HepG2 (cell line): ENCODE measurements at regions not wholly inside any gene's neighbourhood (a gene's known extent, or its start where the extent isn't known, plus 50 kb on each side); places are given as distances from the start of the nearest gene placed in this dataset.

ENCODE experiments used
- ATAC-seq: fragments of 200-7000 bp; cut with Tn5 transposase; 3 replicates; pipeline ENCODE4 v1.9.1; 2020; ENCODE audit warnings: mild to moderate bottlenecking, moderate library complexity
- BruUV-seq: library from RNA; stranded (reverse); fragments of 400-500 nt; replicated peaks from 2 replicates; lab custom pipeline; 2021; lab: Mats Ljungman, UMichigan
- CTCF ChIA-PET: fragments of 300-600 bp; formaldehyde crosslinking; extraction: SDS; loops from one replicate; lab custom pipeline; 2021; ENCODE audit warnings: low total read pairs, inconsistent platforms, low intra/inter-chr PET ratio; lab: Yijun Ruan, JAX
- POLR2A ChIA-PET: fragments of 350-600 bp; sonication (Branson Sonifier 250); formaldehyde crosslinking; loops from one replicate; lab custom pipeline; 2020; ENCODE audit warnings: antibody characterized with exemption, inconsistent platforms; lab: Yijun Ruan, JAX
- DNase-seq: peaks from one replicate; pipeline ENCODE4 v3.0.0-alpha.2; 2015; ENCODE audit warnings: low spot score
- FAIRE-seq: peaks from 3 replicates; lab custom pipeline; 2011; peaks lifted over from hg19 to GRCh38; lab: Jason Lieb, UNC
- H2AFZ ChIP-seq: one replicate; pipeline ENCODE4 v1.6.1; 2011; ENCODE audit warnings: low read length, inconsistent platforms
- H3K27ac ChIP-seq: fragments of 300-600 bp; 3 replicates; pipeline ENCODE4 v1.8.0; 2011; ENCODE audit warnings: mixed run types, mild to moderate bottlenecking, mixed read lengths, low read length, inconsistent platforms; ENCODE audit not compliant: insufficient read depth; ENCODE audit errors: extremely low read length
- H3K27me3 ChIP-seq, 2 experiments: fragments of 200-600 bp in 1 of 2; 2 replicates in 1 of 2; 3 replicates in 1 of 2; pipeline versions ENCODE4 v1.6.0 to v1.8.0; 2011; ENCODE audit warnings: low read length in 2 of 2, mild to moderate bottlenecking in 2 of 2, moderate library complexity in 2 of 2, inconsistent platforms in 1 of 2; ENCODE audit not compliant: insufficient read depth in 2 of 2, control insufficient read depth in 1 of 2
- H3K36me3 ChIP-seq, 2 experiments: fragments of 200-600 bp in 1 of 2; replicated peaks in 1 of 2; 2 replicates in 1 of 2; 3 replicates in 1 of 2; pipeline versions ENCODE4 v1.5.1 to v1.8.0; 2011; ENCODE audit warnings: low read length in 2 of 2, inconsistent platforms in 1 of 2; ENCODE audit not compliant: insufficient read depth in 2 of 2, control insufficient read depth in 1 of 2
- H3K4me1 ChIP-seq: 2 replicates; pipeline ENCODE4 v1.5.1; 2012; ENCODE audit warnings: low read length, inconsistent platforms; ENCODE audit not compliant: insufficient read depth
- H3K4me2 ChIP-seq: 2 replicates; pipeline ENCODE4 v1.6.0; 2011; ENCODE audit warnings: low read depth, low read length, inconsistent platforms
- H3K4me3 ChIP-seq, 3 experiments: fragments of 200-600 bp in 1 of 3; sonication (generic), shearing (Covaris generic) in 1 of 3; replicated peaks in 1 of 3; 2 replicates each; pipeline ENCODE4 v1.5.1; 2011 to 2016; ENCODE audit warnings: low read length in 3 of 3, inconsistent platforms in 2 of 3, low read depth in 2 of 3, mild to moderate bottlenecking in 2 of 3, control low read depth in 1 of 3, mixed read lengths in 1 of 3; ENCODE audit not compliant: insufficient read depth in 1 of 3
- H3K79me2 ChIP-seq: one replicate; pipeline ENCODE4 v1.6.1; 2011; ENCODE audit warnings: low read length, inconsistent platforms; ENCODE audit not compliant: insufficient read depth
- H3K9ac ChIP-seq: 2 replicates; pipeline ENCODE4 v1.6.0; 2011; ENCODE audit warnings: mild to moderate bottlenecking, low read depth, low read length, inconsistent platforms; ENCODE audit not compliant: insufficient read depth
- H3K9me3 ChIP-seq: 2 replicates; pipeline ENCODE4 v1.5.1; 2012; ENCODE audit warnings: mild to moderate bottlenecking, low read length
- H4K20me1 ChIP-seq: 2 replicates; pipeline ENCODE4 v1.6.0; 2011; ENCODE audit warnings: inconsistent platforms, mild to moderate bottlenecking, low read length, moderate library complexity; ENCODE audit not compliant: insufficient read depth
- ARNTL ChIP-seq: sonication (generic); formaldehyde crosslinking; IDR thresholded peaks from 2 replicates; pipeline ENCODE4 v1.4.0; 2020; ENCODE audit warnings: mild to moderate bottlenecking, missing genetic modification reagents
- NFIC ChIP-seq: IDR thresholded peaks from 2 replicates; pipeline ENCODE4 v1.6.1; 2012; ENCODE audit warnings: mild to moderate bottlenecking, low read length, inconsistent platforms
- RBFOX2 ChIP-seq: fragments of 200-400 bp; formaldehyde crosslinking; IDR thresholded peaks from 2 replicates; pipeline ENCODE4 v1.6.1; 2017; ENCODE audit warnings: low read depth, mild to moderate bottlenecking, low read length
- ZFY ChIP-seq: sonication (generic); formaldehyde crosslinking; IDR thresholded peaks from 2 replicates; pipeline ENCODE4 v1.4.0; 2020; ENCODE audit warnings: missing genetic modification reagents
- ZNF17 ChIP-seq: sonication (generic); formaldehyde crosslinking; IDR thresholded peaks from 2 replicates; pipeline ENCODE4 v1.5.0; 2020; ENCODE audit warnings: mild to moderate bottlenecking, missing genetic modification reagents
- ZNF234 ChIP-seq: sonication (generic); formaldehyde crosslinking; conservative IDR thresholded peaks from 2 replicates; pipeline ENCODE4 v1.5.1; 2020; ENCODE audit warnings: mild to moderate bottlenecking, missing genetic modification reagents
- ZNF746 ChIP-seq: sonication (generic); formaldehyde crosslinking; IDR thresholded peaks from 2 replicates; pipeline ENCODE4 v1.8.0; 2022; ENCODE audit warnings: mild to moderate bottlenecking, missing genetic modification reagents
- ZNF792 ChIP-seq: IDR thresholded peaks from 2 replicates; pipeline ENCODE4 v1.6.1; 2016
- WGBS: methylation state at CpG from one replicate; pipeline ENCODE4 v1.1.6; 2017; ENCODE audit warnings: low lambda C conversion rate; 5-methylcytosine and 5-hydroxymethylcytosine counted together
- in situ Hi-C: cut with HindIII; loops from 2 replicates; pipeline ENCODE4 v1.10.0; 2017; ENCODE audit warnings: low pct_unique_long_range_greater_than_20kb; ENCODE audit not compliant: extremely low pct_ligation_motif_present
- intact Hi-C: fragments of 100-400 bp; cut with micrococcal nuclease; formaldehyde crosslinking; loops from one replicate; pipeline ENCODE4 v1.10.0; 2022; ENCODE audit not compliant: unreplicated experiment
- TF ChIP-seq, protein P1 (sequence below): IDR thresholded peaks from 2 replicates; pipeline ENCODE4 v1.4.0; 2020; ENCODE audit warnings: mild to moderate bottlenecking, missing genetic modification reagents

DNA sequence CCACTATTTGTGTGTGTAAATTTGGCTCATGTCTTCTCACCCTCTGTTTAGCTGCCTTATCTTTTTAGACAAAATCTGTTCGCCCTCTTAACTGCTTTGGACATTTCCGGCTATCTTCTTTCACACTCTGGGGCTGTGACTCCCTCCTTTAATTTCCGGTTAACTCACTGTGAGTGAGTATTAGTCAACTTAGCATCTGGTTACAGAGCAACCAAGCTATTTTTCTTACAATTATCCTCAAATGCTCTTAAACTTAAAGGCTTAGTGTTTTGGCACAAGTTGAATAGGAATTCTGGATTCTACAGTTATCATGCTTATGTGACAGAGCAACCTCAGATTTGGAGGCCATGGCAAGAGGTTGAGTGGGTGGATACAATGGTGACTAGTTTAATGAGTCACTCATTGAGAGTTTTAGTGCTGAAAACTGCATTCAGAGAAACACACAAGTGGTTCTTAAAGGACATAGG, 177.6 kb upstream of the SEMA3A start:
- H3K79me2 ChIP-seq: no peaks in the 10 kb centered on the region
- no peak for FAIRE-seq
- H4K20me1 ChIP-seq: no peaks in the 10 kb centered on the region
- intact Hi-C loops (no loop called here), in situ Hi-C loops (no loop called here)
- no TSS peak for BruUV-seq
- no peak overlapping the region for H3K27ac ChIP-seq
- no peak for ATAC-seq
- no peak overlapping the region for H3K4me2 ChIP-seq
- WGBS: 61% methylated on average over 3 of the region's 3 CpGs
- no peak overlapping the region for H2AFZ ChIP-seq
- no peaks in the 10 kb centered on the region for H3K4me1 ChIP-seq
- TF ChIP-seq ARNTL (CRISPR knock-in tag) (no peak), ZNF746 (CRISPR knock-in tag) (no peak), ZNF792 (no peak)
- TF ChIP-seq, protein P1, sequence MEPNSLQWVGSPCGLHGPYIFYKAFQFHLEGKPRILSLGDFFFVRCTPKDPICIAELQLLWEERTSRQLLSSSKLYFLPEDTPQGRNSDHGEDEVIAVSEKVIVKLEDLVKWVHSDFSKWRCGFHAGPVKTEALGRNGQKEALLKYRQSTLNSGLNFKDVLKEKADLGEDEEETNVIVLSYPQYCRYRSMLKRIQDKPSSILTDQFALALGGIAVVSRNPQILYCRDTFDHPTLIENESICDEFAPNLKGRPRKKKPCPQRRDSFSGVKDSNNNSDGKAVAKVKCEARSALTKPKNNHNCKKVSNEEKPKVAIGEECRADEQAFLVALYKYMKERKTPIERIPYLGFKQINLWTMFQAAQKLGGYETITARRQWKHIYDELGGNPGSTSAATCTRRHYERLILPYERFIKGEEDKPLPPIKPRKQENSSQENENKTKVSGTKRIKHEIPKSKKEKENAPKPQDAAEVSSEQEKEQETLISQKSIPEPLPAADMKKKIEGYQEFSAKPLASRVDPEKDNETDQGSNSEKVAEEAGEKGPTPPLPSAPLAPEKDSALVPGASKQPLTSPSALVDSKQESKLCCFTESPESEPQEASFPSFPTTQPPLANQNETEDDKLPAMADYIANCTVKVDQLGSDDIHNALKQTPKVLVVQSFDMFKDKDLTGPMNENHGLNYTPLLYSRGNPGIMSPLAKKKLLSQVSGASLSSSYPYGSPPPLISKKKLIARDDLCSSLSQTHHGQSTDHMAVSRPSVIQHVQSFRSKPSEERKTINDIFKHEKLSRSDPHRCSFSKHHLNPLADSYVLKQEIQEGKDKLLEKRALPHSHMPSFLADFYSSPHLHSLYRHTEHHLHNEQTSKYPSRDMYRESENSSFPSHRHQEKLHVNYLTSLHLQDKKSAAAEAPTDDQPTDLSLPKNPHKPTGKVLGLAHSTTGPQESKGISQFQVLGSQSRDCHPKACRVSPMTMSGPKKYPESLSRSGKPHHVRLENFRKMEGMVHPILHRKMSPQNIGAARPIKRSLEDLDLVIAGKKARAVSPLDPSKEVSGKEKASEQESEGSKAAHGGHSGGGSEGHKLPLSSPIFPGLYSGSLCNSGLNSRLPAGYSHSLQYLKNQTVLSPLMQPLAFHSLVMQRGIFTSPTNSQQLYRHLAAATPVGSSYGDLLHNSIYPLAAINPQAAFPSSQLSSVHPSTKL (CRISPR knock-in tag): no peak
- TF ChIP-seq, all 625 proteins: peak for 0
- POLR2A ChIA-PET: no interaction called here
- Histone ChIP-seq H3K9ac (no peak overlapping the region), H3K36me3 (no peaks in the 10 kb centered on the region), H3K9me3 (no peaks in the 10 kb centered on the region), H3K4me3 (no peak overlapping the region), H3K27me3 (no peaks in the 10 kb centered on the region)
- CTCF ChIA-PET: no interaction called here
- no peak for DNase-seq

DNA sequence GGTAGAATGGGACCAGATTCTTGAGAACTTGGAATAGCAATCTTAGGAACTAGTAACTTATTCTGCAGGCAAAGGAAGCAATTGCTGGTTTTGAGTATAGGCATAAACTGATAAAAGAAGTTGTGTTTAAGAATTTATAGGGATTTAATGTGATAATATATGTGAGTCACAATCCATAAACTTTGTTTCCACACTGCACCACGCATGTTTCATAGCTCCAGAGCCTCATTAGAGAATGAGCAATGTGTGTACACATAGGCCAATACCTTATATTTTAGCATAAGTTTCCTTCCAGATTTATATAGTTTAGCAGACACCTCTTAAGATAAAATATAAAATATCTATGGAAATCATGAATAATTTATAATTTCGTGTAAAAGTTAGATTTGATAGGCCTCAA, 175.5 kb upstream of the SEMA3A start:
- Histone ChIP-seq H3K27me3 (no peaks in the 10 kb centered on the region), H3K4me1 (no peaks in the 10 kb centered on the region), H3K9ac (no peak overlapping the region), H3K27ac (no peak overlapping the region), H3K36me3 (no peaks in the 10 kb centered on the region), H2AFZ (no peak overlapping the region), H3K79me2 (no peaks in the 10 kb centered on the region), H3K9me3 (no peaks in the 10 kb centered on the region), H3K4me3 (no peak overlapping the region), H4K20me1 (no peaks in the 10 kb centered on the region), H3K4me2 (no peak overlapping the region)
- TF ChIP-seq ZNF17 (CRISPR knock-in tag) (no peak), NFIC (no peak), ZNF234 (CRISPR knock-in tag) (no peak), ZFY (CRISPR knock-in tag) (no peak), RBFOX2 (no peak)
- FAIRE-seq (no peak), DNase-seq (no peak), ATAC-seq (no peak)
- WGBS: 1% methylated on average over 2 of the region's 2 CpGs
- in situ Hi-C loops: no loop called here
- CTCF ChIA-PET: no interaction called here
- POLR2A ChIA-PET: no interaction called here
- intact Hi-C loops: no loop called here
- BruUV-seq: no TSS peak
